ENCODE measurements at regions not wholly inside any gene's neighbourhood (a gene's known extent, or its start where the extent isn't known, plus 50 kb on each side); places are given as distances from the start of the nearest gene placed in this dataset.

DNA sequence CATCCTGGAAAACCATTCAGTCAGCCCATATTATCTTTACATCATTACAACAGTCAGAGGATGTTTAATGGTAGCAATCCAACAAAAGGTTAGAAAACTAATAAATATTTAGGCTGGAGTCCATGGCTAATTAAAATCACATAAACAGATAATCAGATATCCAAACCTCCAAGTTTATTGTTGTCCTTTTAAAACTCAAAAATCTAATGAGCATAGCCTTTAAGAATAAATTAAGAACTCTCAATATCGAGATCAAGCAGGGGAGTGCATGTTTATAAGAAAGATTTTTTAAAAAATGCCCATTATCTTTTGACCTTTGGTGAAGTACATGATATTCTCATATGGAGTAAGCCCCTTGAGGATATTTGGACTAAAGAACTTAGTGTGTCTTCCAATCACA is 842.9 kb upstream of the SEMA6A start:
- Histone ChIP-seq H3F3A (replicated peaks; ENCODE audit: low read depth) (no peaks in the 10 kb centered on the region), H2AFZ (no peak overlapping the region), H3K36me3 (ENCODE audit: insufficient read depth) (no peaks in the 10 kb centered on the region), H3K4me3 (no peak overlapping the region), H3K9me2 (ENCODE audit: insufficient read depth) (no peaks in the 10 kb centered on the region), H3K79me2 (replicated peaks; ENCODE audit: insufficient read depth) (no peaks in the 10 kb centered on the region), H4K20me1 (replicated peaks; ENCODE audit: insufficient read depth) (no peaks in the 10 kb centered on the region), H3K27ac (ENCODE audit: low read depth) (no peak overlapping the region), H3K4me2 (no peak overlapping the region), H3K4me1 (ENCODE audit: insufficient read depth) (no peaks in the 10 kb centered on the region), H3K27me3 (ENCODE audit: insufficient read depth) (no peaks in the 10 kb centered on the region)
- Mint-ChIP-seq H3K27ac (no peak overlapping the region), H3K36me3 (ENCODE audit: low read depth) (peaks cover 4% of the 10 kb centered on the region; the same call in 1 of the 3 replicates), H3K27me3 (ENCODE audit: insufficient read depth, low read depth, poor library complexity) (no peaks in the 10 kb centered on the region), H3K4me3 (no peak overlapping the region), H3K4me1 (no peaks in the 10 kb centered on the region), H3K9me3 (no peaks in the 10 kb centered on the region; the same call in 2 of the 3 replicates)
- ATAC-seq = no peak
- no peak for DNase-seq (ENCODE audit: low spot score)
- TF ChIP-seq, protein P1, sequence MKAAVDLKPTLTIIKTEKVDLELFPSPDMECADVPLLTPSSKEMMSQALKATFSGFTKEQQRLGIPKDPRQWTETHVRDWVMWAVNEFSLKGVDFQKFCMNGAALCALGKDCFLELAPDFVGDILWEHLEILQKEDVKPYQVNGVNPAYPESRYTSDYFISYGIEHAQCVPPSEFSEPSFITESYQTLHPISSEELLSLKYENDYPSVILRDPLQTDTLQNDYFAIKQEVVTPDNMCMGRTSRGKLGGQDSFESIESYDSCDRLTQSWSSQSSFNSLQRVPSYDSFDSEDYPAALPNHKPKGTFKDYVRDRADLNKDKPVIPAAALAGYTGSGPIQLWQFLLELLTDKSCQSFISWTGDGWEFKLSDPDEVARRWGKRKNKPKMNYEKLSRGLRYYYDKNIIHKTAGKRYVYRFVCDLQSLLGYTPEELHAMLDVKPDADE (IDR thresholded peaks at IDR 0.05) = no peak
- no peak for TF ChIP-seq CREB1 (CRISPR knock-in tag; IDR thresholded peaks at IDR 0.05; ENCODE audit: low read depth)
- no peak for TF ChIP-seq ZNF331 (CRISPR knock-in tag; IDR thresholded peaks at IDR 0.05; ENCODE audit: low read depth)
- TF ChIP-seq, protein P2, sequence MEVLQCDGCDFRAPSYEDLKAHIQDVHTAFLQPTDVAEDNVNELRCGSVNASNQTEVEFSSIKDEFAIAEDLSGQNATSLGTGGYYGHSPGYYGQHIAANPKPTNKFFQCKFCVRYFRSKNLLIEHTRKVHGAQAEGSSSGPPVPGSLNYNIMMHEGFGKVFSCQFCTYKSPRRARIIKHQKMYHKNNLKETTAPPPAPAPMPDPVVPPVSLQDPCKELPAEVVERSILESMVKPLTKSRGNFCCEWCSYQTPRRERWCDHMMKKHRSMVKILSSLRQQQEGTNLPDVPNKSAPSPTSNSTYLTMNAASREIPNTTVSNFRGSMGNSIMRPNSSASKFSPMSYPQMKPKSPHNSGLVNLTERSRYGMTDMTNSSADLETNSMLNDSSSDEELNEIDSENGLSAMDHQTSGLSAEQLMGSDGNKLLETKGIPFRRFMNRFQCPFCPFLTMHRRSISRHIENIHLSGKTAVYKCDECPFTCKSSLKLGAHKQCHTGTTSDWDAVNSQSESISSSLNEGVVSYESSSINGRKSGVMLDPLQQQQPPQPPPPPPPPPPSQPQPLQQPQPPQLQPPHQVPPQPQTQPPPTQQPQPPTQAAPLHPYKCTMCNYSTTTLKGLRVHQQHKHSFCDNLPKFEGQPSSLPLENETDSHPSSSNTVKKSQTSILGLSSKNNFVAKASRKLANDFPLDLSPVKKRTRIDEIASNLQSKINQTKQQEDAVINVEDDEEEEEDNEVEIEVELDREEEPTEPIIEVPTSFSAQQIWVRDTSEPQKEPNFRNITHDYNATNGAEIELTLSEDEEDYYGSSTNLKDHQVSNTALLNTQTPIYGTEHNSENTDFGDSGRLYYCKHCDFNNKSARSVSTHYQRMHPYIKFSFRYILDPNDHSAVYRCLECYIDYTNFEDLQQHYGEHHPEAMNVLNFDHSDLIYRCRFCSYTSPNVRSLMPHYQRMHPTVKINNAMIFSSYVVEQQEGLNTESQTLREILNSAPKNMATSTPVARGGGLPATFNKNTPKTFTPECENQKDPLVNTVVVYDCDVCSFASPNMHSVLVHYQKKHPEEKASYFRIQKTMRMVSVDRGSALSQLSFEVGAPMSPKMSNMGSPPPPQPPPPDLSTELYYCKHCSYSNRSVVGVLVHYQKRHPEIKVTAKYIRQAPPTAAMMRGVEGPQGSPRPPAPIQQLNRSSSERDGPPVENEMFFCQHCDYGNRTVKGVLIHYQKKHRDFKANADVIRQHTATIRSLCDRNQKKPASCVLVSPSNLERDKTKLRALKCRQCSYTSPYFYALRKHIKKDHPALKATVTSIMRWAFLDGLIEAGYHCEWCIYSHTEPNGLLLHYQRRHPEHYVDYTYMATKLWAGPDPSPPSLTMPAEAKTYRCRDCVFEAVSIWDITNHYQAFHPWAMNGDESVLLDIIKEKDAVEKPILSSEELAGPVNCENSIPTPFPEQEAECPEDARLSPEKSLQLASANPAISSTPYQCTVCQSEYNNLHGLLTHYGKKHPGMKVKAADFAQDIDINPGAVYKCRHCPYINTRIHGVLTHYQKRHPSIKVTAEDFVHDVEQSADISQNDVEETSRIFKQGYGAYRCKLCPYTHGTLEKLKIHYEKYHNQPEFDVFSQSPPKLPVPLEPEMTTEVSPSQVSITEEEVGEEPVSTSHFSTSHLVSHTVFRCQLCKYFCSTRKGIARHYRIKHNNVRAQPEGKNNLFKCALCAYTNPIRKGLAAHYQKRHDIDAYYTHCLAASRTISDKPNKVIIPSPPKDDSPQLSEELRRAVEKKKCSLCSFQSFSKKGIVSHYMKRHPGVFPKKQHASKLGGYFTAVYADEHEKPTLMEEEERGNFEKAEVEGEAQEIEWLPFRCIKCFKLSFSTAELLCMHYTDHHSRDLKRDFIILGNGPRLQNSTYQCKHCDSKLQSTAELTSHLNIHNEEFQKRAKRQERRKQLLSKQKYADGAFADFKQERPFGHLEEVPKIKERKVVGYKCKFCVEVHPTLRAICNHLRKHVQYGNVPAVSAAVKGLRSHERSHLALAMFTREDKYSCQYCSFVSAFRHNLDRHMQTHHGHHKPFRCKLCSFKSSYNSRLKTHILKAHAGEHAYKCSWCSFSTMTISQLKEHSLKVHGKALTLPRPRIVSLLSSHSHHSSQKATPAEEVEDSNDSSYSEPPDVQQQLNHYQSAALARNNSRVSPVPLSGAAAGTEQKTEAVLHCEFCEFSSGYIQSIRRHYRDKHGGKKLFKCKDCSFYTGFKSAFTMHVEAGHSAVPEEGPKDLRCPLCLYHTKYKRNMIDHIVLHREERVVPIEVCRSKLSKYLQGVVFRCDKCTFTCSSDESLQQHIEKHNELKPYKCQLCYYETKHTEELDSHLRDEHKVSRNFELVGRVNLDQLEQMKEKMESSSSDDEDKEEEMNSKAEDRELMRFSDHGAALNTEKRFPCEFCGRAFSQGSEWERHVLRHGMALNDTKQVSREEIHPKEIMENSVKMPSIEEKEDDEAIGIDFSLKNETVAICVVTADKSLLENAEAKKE (CRISPR knock-in tag; IDR thresholded peaks at IDR 0.05) = no peak
- TF ChIP-seq JUNB (IDR thresholded peaks at IDR 0.05; ENCODE audit: unreplicated experiment) = no peak
- no peak for TF ChIP-seq STAT1 (IDR thresholded peaks at IDR 0.05; ENCODE audit: unreplicated experiment)
- TF ChIP-seq ZNF114 (CRISPR knock-in tag; IDR thresholded peaks at IDR 0.05) = no peak
- no peak for TF ChIP-seq EZH2phosphoT487 (IDR thresholded peaks at IDR 0.05; ENCODE audit: unreplicated experiment)
- no peak for TF ChIP-seq NANOG (IDR thresholded peaks at IDR 0.05; ENCODE audit: borderline replicate concordance)
- TF ChIP-seq, protein P3, sequence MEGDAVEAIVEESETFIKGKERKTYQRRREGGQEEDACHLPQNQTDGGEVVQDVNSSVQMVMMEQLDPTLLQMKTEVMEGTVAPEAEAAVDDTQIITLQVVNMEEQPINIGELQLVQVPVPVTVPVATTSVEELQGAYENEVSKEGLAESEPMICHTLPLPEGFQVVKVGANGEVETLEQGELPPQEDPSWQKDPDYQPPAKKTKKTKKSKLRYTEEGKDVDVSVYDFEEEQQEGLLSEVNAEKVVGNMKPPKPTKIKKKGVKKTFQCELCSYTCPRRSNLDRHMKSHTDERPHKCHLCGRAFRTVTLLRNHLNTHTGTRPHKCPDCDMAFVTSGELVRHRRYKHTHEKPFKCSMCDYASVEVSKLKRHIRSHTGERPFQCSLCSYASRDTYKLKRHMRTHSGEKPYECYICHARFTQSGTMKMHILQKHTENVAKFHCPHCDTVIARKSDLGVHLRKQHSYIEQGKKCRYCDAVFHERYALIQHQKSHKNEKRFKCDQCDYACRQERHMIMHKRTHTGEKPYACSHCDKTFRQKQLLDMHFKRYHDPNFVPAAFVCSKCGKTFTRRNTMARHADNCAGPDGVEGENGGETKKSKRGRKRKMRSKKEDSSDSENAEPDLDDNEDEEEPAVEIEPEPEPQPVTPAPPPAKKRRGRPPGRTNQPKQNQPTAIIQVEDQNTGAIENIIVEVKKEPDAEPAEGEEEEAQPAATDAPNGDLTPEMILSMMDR (conservative IDR thresholded peaks at IDR 0.05; ENCODE audit: low read depth in 2 of 2) = no peak
- TF ChIP-seq, protein P4, sequence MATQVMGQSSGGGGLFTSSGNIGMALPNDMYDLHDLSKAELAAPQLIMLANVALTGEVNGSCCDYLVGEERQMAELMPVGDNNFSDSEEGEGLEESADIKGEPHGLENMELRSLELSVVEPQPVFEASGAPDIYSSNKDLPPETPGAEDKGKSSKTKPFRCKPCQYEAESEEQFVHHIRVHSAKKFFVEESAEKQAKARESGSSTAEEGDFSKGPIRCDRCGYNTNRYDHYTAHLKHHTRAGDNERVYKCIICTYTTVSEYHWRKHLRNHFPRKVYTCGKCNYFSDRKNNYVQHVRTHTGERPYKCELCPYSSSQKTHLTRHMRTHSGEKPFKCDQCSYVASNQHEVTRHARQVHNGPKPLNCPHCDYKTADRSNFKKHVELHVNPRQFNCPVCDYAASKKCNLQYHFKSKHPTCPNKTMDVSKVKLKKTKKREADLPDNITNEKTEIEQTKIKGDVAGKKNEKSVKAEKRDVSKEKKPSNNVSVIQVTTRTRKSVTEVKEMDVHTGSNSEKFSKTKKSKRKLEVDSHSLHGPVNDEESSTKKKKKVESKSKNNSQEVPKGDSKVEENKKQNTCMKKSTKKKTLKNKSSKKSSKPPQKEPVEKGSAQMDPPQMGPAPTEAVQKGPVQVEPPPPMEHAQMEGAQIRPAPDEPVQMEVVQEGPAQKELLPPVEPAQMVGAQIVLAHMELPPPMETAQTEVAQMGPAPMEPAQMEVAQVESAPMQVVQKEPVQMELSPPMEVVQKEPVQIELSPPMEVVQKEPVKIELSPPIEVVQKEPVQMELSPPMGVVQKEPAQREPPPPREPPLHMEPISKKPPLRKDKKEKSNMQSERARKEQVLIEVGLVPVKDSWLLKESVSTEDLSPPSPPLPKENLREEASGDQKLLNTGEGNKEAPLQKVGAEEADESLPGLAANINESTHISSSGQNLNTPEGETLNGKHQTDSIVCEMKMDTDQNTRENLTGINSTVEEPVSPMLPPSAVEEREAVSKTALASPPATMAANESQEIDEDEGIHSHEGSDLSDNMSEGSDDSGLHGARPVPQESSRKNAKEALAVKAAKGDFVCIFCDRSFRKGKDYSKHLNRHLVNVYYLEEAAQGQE (IDR thresholded peaks at IDR 0.05; ENCODE audit: unreplicated experiment) = no peak
- TF ChIP-seq EZH2 (IDR thresholded peaks at IDR 0.05; ENCODE audit: low read depth, unreplicated experiment) = no peak

Data from GM23338 (cell line).